ENCODE measurements at regions not wholly inside any gene's neighbourhood (a gene's known extent, or its start where the extent isn't known, plus 50 kb on each side); places are given as distances from the start of the nearest gene placed in this dataset.

- Histone ChIP-seq H3K27me3 (ENCODE audit: control insufficient read depth, extremely low read depth, insufficient read depth, low read length) (no peaks in the 10 kb centered on the region), H3K9me1 (ENCODE audit: control insufficient read depth, extremely low read depth, insufficient read depth, low read length) (no peaks in the 10 kb centered on the region), H3K4me1 (ENCODE audit: control insufficient read depth, extremely low read depth, insufficient read depth, low read length) (peaks cover 9% of the 10 kb centered on the region), H3K27ac (ENCODE audit: control insufficient read depth, insufficient read depth, low read length) (no peak overlapping the region), H3K36me3 (ENCODE audit: control insufficient read depth in 2 of 2, extremely low read depth in 1 of 2, insufficient read depth in 2 of 2, low read length in 2 of 2) (no peaks in the 10 kb centered on the region), H4K20me1 (ENCODE audit: control insufficient read depth, extremely low read depth, insufficient read depth, low read length) (no peaks in the 10 kb centered on the region), H3K4me2 (ENCODE audit: control insufficient read depth, extremely low read depth, insufficient read depth, low read depth, low read length) (no peak overlapping the region), H3K4me3 (ENCODE audit: control insufficient read depth in 2 of 3, extremely low read depth in 1 of 3, insufficient read depth in 2 of 3, low read depth in 1 of 3, low read length in 3 of 3) (no peak overlapping the region), H3K9me3 (ENCODE audit: control insufficient read depth, low read depth, low read length) (no peaks in the 10 kb centered on the region), H3K79me2 (ENCODE audit: control insufficient read depth, insufficient read depth, low read length) (no peaks in the 10 kb centered on the region), H3K9ac (ENCODE audit: control insufficient read depth, extremely low read depth, insufficient read depth, low read length) (no peak overlapping the region), H2AFZ (ENCODE audit: control insufficient read depth, low read length) (no peak overlapping the region)
- FAIRE-seq (no peak), DNase-seq (ENCODE audit: low read depth, low spot score) (no peak)
- dilution Hi-C loops (cut with MboI; ENCODE audit: extremely low pct_ligation_motif_present, low sequenced_read_pairs): no loop called here
- TF ChIP-seq CTCF (optimal IDR thresholded peaks at IDR 0.05 in 1 of 3, IDR thresholded peaks at IDR 0.05 in 1 of 3, conservative IDR thresholded peaks at IDR 0.05 in 1 of 3; ENCODE audit: extremely low read depth in 1 of 3, insufficient read depth in 2 of 3, low read length in 3 of 3): no peak
These were observed 336.1 kb upstream of the BOD1L1 start for GRCh38 chr4:13963601-13964000.

- peak; percentile 10 to 36 (median 25) for TF ChIP-seq CTCF (optimal IDR thresholded peaks at IDR 0.05 in 1 of 3, IDR thresholded peaks at IDR 0.05 in 1 of 3, conservative IDR thresholded peaks at IDR 0.05 in 1 of 3; ENCODE audit: extremely low read depth in 1 of 3, insufficient read depth in 2 of 3, low read length in 3 of 3)
- no peak for TF ChIP-seq EZH2 (IDR thresholded peaks at IDR 0.05; ENCODE audit: low read length)
- FAIRE-seq (peak; percentile 86), DNase-seq (ENCODE audit: low read depth, low spot score) (no peak)
- no peaks in the 10 kb centered on the region for H3K9me1 ChIP-seq (ENCODE audit: control insufficient read depth, extremely low read depth, insufficient read depth, low read length)
- H3K4me2 ChIP-seq (ENCODE audit: control insufficient read depth, extremely low read depth, insufficient read depth, low read depth, low read length): no peak overlapping the region
- H2AFZ ChIP-seq (ENCODE audit: control insufficient read depth, low read length): no peak overlapping the region
- H3K36me3 ChIP-seq (ENCODE audit: control insufficient read depth in 2 of 2, extremely low read depth in 1 of 2, insufficient read depth in 2 of 2, low read length in 2 of 2): no peaks in the 10 kb centered on the region
- peaks cover 9% of the 10 kb centered on the region for H3K4me1 ChIP-seq (ENCODE audit: control insufficient read depth, extremely low read depth, insufficient read depth, low read length)
- no peak overlapping the region for H3K27ac ChIP-seq (ENCODE audit: control insufficient read depth, insufficient read depth, low read length)
- H4K20me1 ChIP-seq (ENCODE audit: control insufficient read depth, extremely low read depth, insufficient read depth, low read length): no peaks in the 10 kb centered on the region
- dilution Hi-C loops (cut with MboI; ENCODE audit: extremely low pct_ligation_motif_present, low sequenced_read_pairs): no loop called here
- no peaks in the 10 kb centered on the region for H3K27me3 ChIP-seq (ENCODE audit: control insufficient read depth, extremely low read depth, insufficient read depth, low read length)
- no peaks in the 10 kb centered on the region for H3K9me3 ChIP-seq (ENCODE audit: control insufficient read depth, low read depth, low read length)
- no peaks in the 10 kb centered on the region for H3K79me2 ChIP-seq (ENCODE audit: control insufficient read depth, insufficient read depth, low read length)
- no peak overlapping the region for H3K4me3 ChIP-seq (ENCODE audit: control insufficient read depth in 2 of 3, extremely low read depth in 1 of 3, insufficient read depth in 2 of 3, low read depth in 1 of 3, low read length in 3 of 3)
- no peak overlapping the region for H3K9ac ChIP-seq (ENCODE audit: control insufficient read depth, extremely low read depth, insufficient read depth, low read length)
These were observed 339.0 kb upstream of the BOD1L1 start for GRCh38 chr4:13966231-13967195.
